ENCODE measurements at regions not wholly inside any gene's neighbourhood (a gene's known extent, or its start where the extent isn't known, plus 50 kb on each side); places are given as distances from the start of the nearest gene placed in this dataset.
A peak's percentile ranks its signal among the peaks of the same experiment; 100 is the strongest.

- POLR2A ChIA-PET (ENCODE audit: low non-redundant PET) = interaction anchor here (0.6 kb wide), 1 partner anchor 18 kb away, joined by 3 read pairs; no protein-coding TSS in a partner anchor
- Histone ChIP-seq H3K27ac (ENCODE audit: low read depth, low read length, poor library complexity, severe bottlenecking) (peak overlapping the region; percentile 93), H3K27me3 (replicated peaks; ENCODE audit: insufficient read depth, low read depth, low read length, poor library complexity) (no peaks in the 10 kb centered on the region), H3K9me3 (ENCODE audit: low read depth, low read length, poor library complexity, severe bottlenecking) (no peaks in the 10 kb centered on the region), H3K36me3 (ENCODE audit: insufficient read depth, low read length, poor library complexity, severe bottlenecking) (no peaks in the 10 kb centered on the region), H3K4me1 (ENCODE audit: insufficient read depth, low read length, poor library complexity, severe bottlenecking) (peaks cover 33% of the 10 kb centered on the region), H3K4me3 (ENCODE audit: low read depth, low read length, poor library complexity, severe bottlenecking) (peak overlapping the region; percentile 71)
- CTCF ChIA-PET = no interaction called here
- intact Hi-C loops (cut with micrococcal nuclease; ENCODE audit: unreplicated experiment) = loop anchor here (2.0 to 5.0 kb wide), 3 partner anchors 35 to 317 kb away; partner anchors contain the start of gene MKLN1
- TF ChIP-seq EZH2 (IDR thresholded peaks at IDR 0.05; ENCODE audit: borderline replicate concordance, low read depth, low read length, poor library complexity, severe bottlenecking) (no peak), CTCF (conservative IDR thresholded peaks at IDR 0.05; ENCODE audit: low read depth, low read length) (0 out of 2 replicates have a peak, but pooled peaks have one; percentile 13)
- BruUV-seq (replicated peaks) = no TSS peak
- DNase-seq (ENCODE audit: low spot score) = peak; percentile 87
Observed at GRCh38 chr7:131107337-131108211, 220.1 kb upstream of the MKLN1 start.

- peak; percentile 13 for DNase-seq (ENCODE audit: low spot score)
- POLR2A ChIA-PET (ENCODE audit: low non-redundant PET) = interaction anchor here (1.0 kb wide), 1 partner anchor 47 kb away, joined by 5 read pairs; no protein-coding TSS in a partner anchor
- no peak for TF ChIP-seq EZH2 (IDR thresholded peaks at IDR 0.05; ENCODE audit: borderline replicate concordance, low read depth, low read length, poor library complexity, severe bottlenecking)
- H3K4me3 ChIP-seq (ENCODE audit: low read depth, low read length, poor library complexity, severe bottlenecking) = peak overlapping the region; percentile 71
- no peaks in the 10 kb centered on the region for H3K36me3 ChIP-seq (ENCODE audit: insufficient read depth, low read length, poor library complexity, severe bottlenecking)
- no peaks in the 10 kb centered on the region for H3K9me3 ChIP-seq (ENCODE audit: low read depth, low read length, poor library complexity, severe bottlenecking)
- BruUV-seq (replicated peaks) = no TSS peak
- CTCF ChIA-PET = no interaction called here
- no peaks in the 10 kb centered on the region for H3K27me3 ChIP-seq (replicated peaks; ENCODE audit: insufficient read depth, low read depth, low read length, poor library complexity)
- peak overlapping the region; percentile 93 for H3K27ac ChIP-seq (ENCODE audit: low read depth, low read length, poor library complexity, severe bottlenecking)
- intact Hi-C loops (cut with micrococcal nuclease; ENCODE audit: unreplicated experiment) = loop anchor here (2.0 to 5.0 kb wide), 3 partner anchors 36 to 316 kb away; partner anchors contain the start of gene MKLN1
- peaks cover 33% of the 10 kb centered on the region for H3K4me1 ChIP-seq (ENCODE audit: insufficient read depth, low read length, poor library complexity, severe bottlenecking)
Observed at GRCh38 chr7:131108212-131108940, 219.3 kb upstream of the MKLN1 start.

- peaks cover 30% of the 10 kb centered on the region for H3K4me1 ChIP-seq (ENCODE audit: insufficient read depth, low read length, poor library complexity, severe bottlenecking)
- intact Hi-C loops (cut with micrococcal nuclease; ENCODE audit: unreplicated experiment) = loop anchor here (2.0 to 5.0 kb wide), 3 partner anchors 37 to 316 kb away; partner anchors contain the start of gene MKLN1
- no peaks in the 10 kb centered on the region for H3K9me3 ChIP-seq (ENCODE audit: low read depth, low read length, poor library complexity, severe bottlenecking)
- ChIA-PET POLR2A (ENCODE audit: low non-redundant PET) (interaction anchor here (0.6 to 1.0 kb wide), 3 partner anchors 46 to 432 kb away, joined by 3 to 5 read pairs (median 5); no protein-coding TSS in a partner anchor), CTCF (interaction anchor here (0.5 to 0.6 kb wide), 2 partner anchors 40 kb away, joined by 4 to 8 read pairs; no protein-coding TSS in a partner anchor)
- peak overlapping the region; percentile 71 for H3K4me3 ChIP-seq (ENCODE audit: low read depth, low read length, poor library complexity, severe bottlenecking)
- no peaks in the 10 kb centered on the region for H3K27me3 ChIP-seq (replicated peaks; ENCODE audit: insufficient read depth, low read depth, low read length, poor library complexity)
- H3K36me3 ChIP-seq (ENCODE audit: insufficient read depth, low read length, poor library complexity, severe bottlenecking) = no peaks in the 10 kb centered on the region
- TF ChIP-seq CTCF (conservative IDR thresholded peaks at IDR 0.05; ENCODE audit: low read depth, low read length) (no peak), EZH2 (IDR thresholded peaks at IDR 0.05; ENCODE audit: borderline replicate concordance, low read depth, low read length, poor library complexity, severe bottlenecking) (no peak)
- H3K27ac ChIP-seq (ENCODE audit: low read depth, low read length, poor library complexity, severe bottlenecking) = peak overlapping the region; percentile 93
- TSS peak; percentile 52 for BruUV-seq (replicated peaks)
- peak; percentile 11 for DNase-seq (ENCODE audit: low spot score)
Observed at GRCh38 chr7:131109011-131109758, 218.5 kb upstream of the MKLN1 start.

Data from A673 (cell line).